Loucy (cell line): ENCODE measurements at regions not wholly inside any gene's neighbourhood (a gene's known extent, or its start where the extent isn't known, plus 50 kb on each side); places are given as distances from the start of the nearest gene placed in this dataset.

Source experiments
- CTCF ChIP-seq: fragments of 200-600 bp; sonication (generic); conservative IDR thresholded peaks from 2 replicates; pipeline ENCODE4 v1.5.1; 2014; ENCODE audit warnings: mild to moderate bottlenecking, antibody characterized with exemption, low read length
- EZH2phosphoT487 ChIP-seq: fragments of 200-600 bp; IDR thresholded peaks from 2 replicates; pipeline ENCODE4 v1.6.1; 2018; ENCODE audit warnings: antibody characterized with exemption, mild to moderate bottlenecking, moderate library complexity, borderline replicate concordance

GRCh38 chr10:10310498-10310897 is 707.2 kb upstream of the CELF2 start:
- TF ChIP-seq CTCF, result no peak
- TF ChIP-seq EZH2phosphoT487, result no peak
